ENCODE measurements at regions not wholly inside any gene's neighbourhood (a gene's known extent, or its start where the extent isn't known, plus 50 kb on each side); places are given as distances from the start of the nearest gene placed in this dataset.

- no peak overlapping the region for H3K4me3 ChIP-seq (ENCODE audit: extremely low read depth in 1 of 4, insufficient read depth in 2 of 4, low read depth in 3 of 4, low read length in 4 of 4)
- POLR2A ChIA-PET (ENCODE audit: partially characterized antibody) = no interaction called here
- no peaks in the 10 kb centered on the region for H4K20me1 ChIP-seq (replicated peaks in 1 of 2; ENCODE audit: control insufficient read depth in 1 of 2, insufficient read depth in 2 of 2, low read length in 2 of 2)
- H3K79me2 ChIP-seq (ENCODE audit: control insufficient read depth in 1 of 2, insufficient read depth in 2 of 2, low read length in 2 of 2) = no peaks in the 10 kb centered on the region
- H4K5ac ChIP-seq (ENCODE audit: insufficient read length, low read depth, low read length) = no peak overlapping the region
- H3K56ac ChIP-seq (replicated peaks; ENCODE audit: insufficient read length, low read depth, low read length) = no peak overlapping the region
- no peak overlapping the region for H3K4ac ChIP-seq (replicated peaks; ENCODE audit: insufficient read length, low read depth, low read length)
- CTCF ChIA-PET (ENCODE audit: partially characterized antibody) = no interaction called here
- no peaks in the 10 kb centered on the region for H3K4me1 ChIP-seq (replicated peaks in 1 of 4; ENCODE audit: control insufficient read depth in 3 of 4, insufficient read depth in 4 of 4, low read length in 3 of 4)
- H3K27ac ChIP-seq (ENCODE audit: low read depth, low read length) = no peak overlapping the region
- H3K23ac ChIP-seq (ENCODE audit: insufficient read length) = no peak overlapping the region
- no peak overlapping the region for H2BK12ac ChIP-seq (ENCODE audit: low read depth, low read length)
- no peak overlapping the region for H2BK5ac ChIP-seq (ENCODE audit: low read depth, low read length)
- 84% methylated on average over 1 of the region's 1 CpG; no CpG with 5 or more reads in 1 of the 2 experiments for WGBS, 2 experiments (ENCODE audit: extremely low coverage in 1 of 2, insufficient coverage in 1 of 2, insufficient read length in 1 of 2, insufficient replicate concordance in 2 of 2, low coverage in 1 of 2, low lambda C conversion rate in 2 of 2, missing lambda C conversion rate in 1 of 2)
- H3K4me2 ChIP-seq (ENCODE audit: insufficient read depth in 1 of 2, low read depth in 2 of 2, low read length in 2 of 2) = no peak overlapping the region
- DNase-seq (ENCODE audit: low read depth in 1 of 2, low spot score in 2 of 2) (no peak), FAIRE-seq (no peak)
- no peaks in the 10 kb centered on the region for H3K79me1 ChIP-seq (ENCODE audit: low read depth, low read length)
- no peak overlapping the region for H2AFZ ChIP-seq (ENCODE audit: low read length)
- H2AK5ac ChIP-seq (ENCODE audit: low read depth, low read length) = no peak overlapping the region
- no peak overlapping the region for H3K9ac ChIP-seq (replicated peaks in 1 of 4; ENCODE audit: extremely low read depth in 1 of 4, low read depth in 3 of 4, low read length in 3 of 4)
- no peaks in the 10 kb centered on the region for H3K23me2 ChIP-seq (ENCODE audit: low read depth, low read length)
- H3K14ac ChIP-seq (ENCODE audit: insufficient read length) = no peak overlapping the region
- no peak overlapping the region for H2BK15ac ChIP-seq (ENCODE audit: low read length)
- H2BK120ac ChIP-seq (replicated peaks; ENCODE audit: low read depth, low read length) = no peak overlapping the region
- no peak overlapping the region for H2BK20ac ChIP-seq (ENCODE audit: low read length)
- no peak overlapping the region for H4K91ac ChIP-seq (replicated peaks; ENCODE audit: insufficient read length, low read length)
- H3K9me3 ChIP-seq (ENCODE audit: insufficient read depth in 2 of 2, low read depth in 1 of 2, low read length in 1 of 2) = no peaks in the 10 kb centered on the region
- H3K18ac ChIP-seq (ENCODE audit: extremely low read depth, low read length) = no peak overlapping the region
- H3K27me3 ChIP-seq (replicated peaks in 1 of 4; ENCODE audit: control insufficient read depth in 3 of 4, extremely low read depth in 1 of 4, insufficient read depth in 3 of 4, low read length in 3 of 4) = no peaks in the 10 kb centered on the region
- no peak overlapping the region for H4K8ac ChIP-seq (ENCODE audit: extremely low read depth, insufficient read depth, low read length)
- H3K36me3 ChIP-seq (ENCODE audit: control insufficient read depth in 2 of 4, insufficient read depth in 4 of 4, low read length in 3 of 4) = no peaks in the 10 kb centered on the region
- TF ChIP-seq, protein P1, sequence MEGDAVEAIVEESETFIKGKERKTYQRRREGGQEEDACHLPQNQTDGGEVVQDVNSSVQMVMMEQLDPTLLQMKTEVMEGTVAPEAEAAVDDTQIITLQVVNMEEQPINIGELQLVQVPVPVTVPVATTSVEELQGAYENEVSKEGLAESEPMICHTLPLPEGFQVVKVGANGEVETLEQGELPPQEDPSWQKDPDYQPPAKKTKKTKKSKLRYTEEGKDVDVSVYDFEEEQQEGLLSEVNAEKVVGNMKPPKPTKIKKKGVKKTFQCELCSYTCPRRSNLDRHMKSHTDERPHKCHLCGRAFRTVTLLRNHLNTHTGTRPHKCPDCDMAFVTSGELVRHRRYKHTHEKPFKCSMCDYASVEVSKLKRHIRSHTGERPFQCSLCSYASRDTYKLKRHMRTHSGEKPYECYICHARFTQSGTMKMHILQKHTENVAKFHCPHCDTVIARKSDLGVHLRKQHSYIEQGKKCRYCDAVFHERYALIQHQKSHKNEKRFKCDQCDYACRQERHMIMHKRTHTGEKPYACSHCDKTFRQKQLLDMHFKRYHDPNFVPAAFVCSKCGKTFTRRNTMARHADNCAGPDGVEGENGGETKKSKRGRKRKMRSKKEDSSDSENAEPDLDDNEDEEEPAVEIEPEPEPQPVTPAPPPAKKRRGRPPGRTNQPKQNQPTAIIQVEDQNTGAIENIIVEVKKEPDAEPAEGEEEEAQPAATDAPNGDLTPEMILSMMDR (IDR thresholded peaks at IDR 0.05; ENCODE audit: control extremely low read depth in 1 of 3, insufficient read depth in 1 of 3, low read depth in 1 of 3, low read length in 3 of 3) = no peak
- no peak for TF ChIP-seq GTF2F1 (IDR thresholded peaks at IDR 0.05; ENCODE audit: borderline replicate concordance, low read depth, low read length)
Observed at GRCh38 chr2:57936216-57936615, 110.4 kb upstream of the VRK2 start.

All from H1 (cell line).